HG02938 (cell line): ENCODE measurements at regions not wholly inside any gene's neighbourhood (a gene's known extent, or its start where the extent isn't known, plus 50 kb on each side); places are given as distances from the start of the nearest gene placed in this dataset.
"Not testable (repeated sequence)": the region's sequence is repeated elsewhere in the genome, so short reads cannot be mapped to it uniquely, and the experiment has no call there.

ENCODE experiments used
- ATAC-seq: cut with Tn5 transposase; IDR thresholded peaks from one replicate; pipeline ENCODE4 v1.9.1; 2021; ENCODE audit warnings: mild to moderate bottlenecking, moderate library complexity; ENCODE audit not compliant: unreplicated experiment

- not testable (repeated sequence) for ATAC-seq
Measured at GRCh38 chr4:121616449-121616848, 80.3 kb downstream of the ANXA5 start.

- no peak for ATAC-seq
Measured at GRCh38 chr4:121614101-121614500, 82.7 kb downstream of the ANXA5 start.

GRCh38 chr4:121599049-121599448 is 97.7 kb downstream of the ANXA5 start:
- ATAC-seq = no peak

DNA sequence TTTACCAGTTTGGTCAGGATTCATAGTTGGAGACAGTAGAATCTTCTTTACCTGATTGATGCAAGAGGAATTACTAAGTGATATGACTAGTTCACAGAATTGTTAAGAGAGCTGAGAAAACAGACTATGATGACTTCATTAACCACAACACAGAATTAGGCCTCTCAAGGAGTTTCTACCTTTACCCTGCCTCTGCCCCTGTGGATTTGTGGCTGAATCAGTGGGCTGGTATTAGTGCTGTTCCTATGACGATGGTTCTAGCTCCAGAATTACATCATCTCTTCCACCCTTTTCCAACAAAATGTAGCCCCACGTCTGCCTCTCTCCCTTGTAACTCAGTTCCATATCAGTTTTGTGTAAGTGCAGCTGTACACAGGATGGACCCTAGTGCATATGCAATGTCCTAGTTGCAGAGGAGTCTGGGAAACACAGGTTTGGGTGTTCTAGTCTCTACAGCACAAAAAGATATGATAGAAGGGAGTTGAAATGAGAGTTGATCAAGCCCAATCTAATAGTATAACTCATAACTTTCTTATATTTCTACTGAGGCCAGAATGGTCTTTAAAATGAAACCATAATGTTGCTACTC is 99.3 kb downstream of the ANXA5 start:
- peak; percentile 68 for ATAC-seq

GRCh38 chr4:121594796-121595526 is 101.8 kb downstream of the ANXA5 start:
- ATAC-seq = no peak

GRCh38 chr4:121593760-121594159 is 103.0 kb downstream of the ANXA5 start:
- no peak for ATAC-seq

GRCh38 chr4:121592257-121592656 is 104.5 kb downstream of the ANXA5 start:
- not testable (repeated sequence) for ATAC-seq

GRCh38 chr4:121584836-121585235 is 111.9 kb downstream of the ANXA5 start:
- no peak for ATAC-seq

GRCh38 chr4:121583396-121583795 is 113.4 kb downstream of the ANXA5 start:
- ATAC-seq = no peak

- ATAC-seq = no peak
Measured at GRCh38 chr4:121582296-121582695, 114.5 kb downstream of the ANXA5 start.

GRCh38 chr4:121575392-121575791 is 121.4 kb downstream of the ANXA5 start:
- ATAC-seq = not testable (repeated sequence)

- no peak for ATAC-seq
Measured at GRCh38 chr4:121574618-121575017, 122.2 kb downstream of the ANXA5 start.

DNA sequence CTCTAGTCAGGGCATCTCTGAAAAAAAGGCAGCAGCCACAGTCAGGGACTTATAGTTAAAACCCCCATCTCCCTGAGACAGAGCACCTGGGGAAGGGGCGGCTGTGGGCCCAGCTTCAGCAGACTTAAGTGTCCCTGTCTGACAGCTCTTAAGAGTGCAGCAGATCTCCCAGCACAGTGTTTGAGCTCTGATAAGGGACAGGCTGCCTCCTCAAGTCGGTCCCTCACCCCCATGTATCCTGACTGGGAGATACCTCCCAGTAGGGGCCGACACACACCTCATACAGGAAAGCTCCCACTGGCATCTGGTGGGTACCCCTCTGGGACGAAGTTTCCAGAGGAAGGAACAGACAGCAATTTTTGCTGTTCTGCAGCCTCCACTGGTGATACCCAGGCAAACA is 129.0 kb downstream of the ANXA5 start:
- ATAC-seq = no peak

GRCh38 chr4:121564840-121565375 is 131.9 kb downstream of the ANXA5 start:
- ATAC-seq = no peak

- no peak for ATAC-seq
Measured at GRCh38 chr4:121562811-121563210, 134.0 kb downstream of the ANXA5 start.

DNA sequence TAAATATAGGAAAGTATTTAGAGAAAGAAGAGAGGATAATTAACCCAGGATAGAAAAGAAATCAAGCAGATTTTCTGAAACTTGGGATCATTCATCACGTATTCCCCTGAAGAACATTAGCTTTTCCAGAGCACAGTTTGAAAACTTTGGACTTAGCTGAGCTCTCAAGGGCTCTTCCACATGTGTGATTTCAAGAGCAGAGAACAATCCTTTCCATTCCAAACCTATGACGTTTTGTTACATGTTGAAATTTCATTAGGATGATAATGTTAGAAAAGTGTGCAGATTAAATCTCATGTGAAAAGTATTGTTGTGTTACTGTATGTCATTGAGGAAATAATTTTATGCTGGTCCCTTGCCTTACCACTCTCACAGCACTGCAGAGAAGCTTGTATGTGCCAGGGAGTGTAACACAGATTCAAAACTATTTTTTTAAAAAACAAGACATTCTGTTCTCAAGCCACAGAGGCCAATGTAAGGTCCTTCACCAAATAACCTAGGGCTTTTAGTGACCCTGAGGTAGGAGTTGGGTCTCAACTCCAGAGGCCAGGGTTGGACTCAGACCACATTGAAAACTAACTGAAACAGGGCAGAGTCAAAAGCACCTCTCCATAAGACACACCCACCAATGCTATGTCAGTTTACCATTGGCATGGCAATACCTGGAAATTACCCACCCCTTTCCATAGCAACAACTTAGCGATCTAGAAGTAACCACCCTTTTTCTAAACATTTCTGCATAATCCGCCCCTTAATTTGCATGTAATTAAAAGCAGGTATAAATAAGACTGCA is 141.3 kb downstream of the ANXA5 start:
- no peak for ATAC-seq

- ATAC-seq = no peak
Measured at GRCh38 chr4:121554382-121554781, 142.4 kb downstream of the ANXA5 start.

DNA sequence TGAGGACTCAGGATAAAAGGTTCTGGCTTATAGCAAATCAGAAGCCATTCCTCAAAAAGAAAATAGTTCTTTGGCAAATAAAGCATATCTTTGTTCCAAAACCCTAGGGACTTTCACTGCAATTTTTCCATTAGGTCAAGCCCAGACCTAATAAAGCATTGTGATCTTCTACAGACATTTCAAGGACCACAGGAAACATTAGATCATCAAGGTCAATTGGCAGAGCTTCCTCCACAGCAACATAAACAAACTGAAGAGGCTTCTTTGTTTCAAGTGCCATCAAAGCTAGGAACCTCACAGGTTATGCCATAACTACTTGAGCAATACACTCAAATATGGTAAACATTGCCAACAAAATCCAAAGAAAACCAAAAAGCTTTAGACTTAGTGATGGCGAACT is 144.9 kb downstream of the ANXA5 start:
- ATAC-seq = no peak

- ATAC-seq = no peak
Measured at GRCh38 chr4:121551271-121551670, 145.5 kb downstream of the ANXA5 start.

- ATAC-seq = no peak
Measured at GRCh38 chr4:121541696-121542095, 155.1 kb downstream of the ANXA5 start.

- no peak for ATAC-seq
Measured at GRCh38 chr4:121535351-121535750, 154.5 kb upstream of the QRFPR start.

DNA sequence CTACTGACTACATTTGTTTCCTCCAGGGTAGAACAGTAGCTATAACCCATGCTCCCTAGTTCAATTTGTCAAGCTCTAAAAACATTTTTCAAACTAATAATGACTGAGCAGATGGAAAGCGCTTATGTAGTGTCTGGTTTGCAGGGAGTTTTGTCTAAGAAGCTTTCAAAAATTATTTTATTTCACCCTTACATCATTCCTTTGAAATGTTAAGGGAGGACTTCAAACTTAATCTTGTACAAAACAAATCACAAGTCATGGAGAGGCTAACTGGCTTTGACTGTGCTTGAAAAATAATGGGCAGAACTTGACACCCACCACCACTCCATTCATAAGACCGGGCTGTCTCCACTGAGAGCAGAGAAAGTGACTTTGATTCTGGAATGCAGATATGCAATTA is 153.4 kb upstream of the QRFPR start:
- ATAC-seq = no peak
